Activated effector memory CD4-positive, alpha-beta T cell treated with anti-CD3 and anti-CD28 coated beads, Interleukin-2, amount 50 U/mL, for 16 hours (primary cell): ENCODE measurements at regions not wholly inside any gene's neighbourhood (a gene's known extent, or its start where the extent isn't known, plus 50 kb on each side); places are given as distances from the start of the nearest gene placed in this dataset.
A peak's percentile ranks its signal among the peaks of the same experiment; 100 is the strongest.

Experiments used
- DNase-seq: peaks from one replicate; pipeline ENCODE4 v3.0.0-alpha.2; 2020

DNA sequence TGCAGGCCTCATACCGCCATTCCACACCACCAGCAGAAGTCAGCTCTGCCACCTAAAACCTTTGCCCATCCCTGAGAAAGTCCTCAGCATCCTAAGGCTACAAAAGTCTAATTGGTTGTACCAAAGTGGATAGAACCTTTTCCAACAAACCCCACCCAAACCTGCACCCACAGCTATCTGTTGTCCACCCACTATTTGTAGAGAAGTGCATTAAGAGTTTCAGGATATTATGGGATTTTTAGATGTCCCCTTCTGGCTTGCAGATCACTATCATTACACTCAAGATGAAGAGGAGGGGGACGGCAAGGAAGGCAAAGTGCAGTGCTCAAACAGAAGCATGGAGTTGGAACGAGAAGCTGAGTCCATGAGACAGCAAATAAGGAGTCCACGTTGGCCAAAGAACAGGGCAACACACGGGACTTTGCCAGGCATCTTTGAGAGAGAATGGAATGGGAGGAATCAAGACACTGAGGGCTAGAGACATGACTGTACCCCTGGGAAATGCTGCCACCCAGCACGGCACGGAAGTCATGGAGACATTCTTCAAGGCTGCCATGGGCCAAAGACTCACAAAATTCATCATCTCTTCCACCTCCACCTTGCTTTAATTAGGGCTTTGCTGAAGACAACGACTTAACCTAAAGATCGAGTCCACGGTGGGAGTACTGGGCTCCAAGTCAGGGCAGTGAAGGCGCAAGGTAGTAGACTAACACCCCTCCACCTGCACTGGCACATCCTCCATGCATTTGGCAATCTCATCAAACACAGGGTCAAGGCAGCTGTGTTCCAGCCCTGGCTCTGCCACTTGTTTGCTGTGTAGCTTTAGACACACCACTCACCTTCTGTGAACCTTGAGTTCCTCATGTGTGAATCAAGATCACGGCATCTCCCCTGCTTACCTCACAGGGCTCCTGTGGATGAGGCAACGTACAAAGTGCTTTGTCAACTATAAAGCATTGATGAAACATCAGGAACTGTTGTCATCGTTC, 112.9 kb upstream of the TMEM45B start:
- no peak for DNase-seq

DNA sequence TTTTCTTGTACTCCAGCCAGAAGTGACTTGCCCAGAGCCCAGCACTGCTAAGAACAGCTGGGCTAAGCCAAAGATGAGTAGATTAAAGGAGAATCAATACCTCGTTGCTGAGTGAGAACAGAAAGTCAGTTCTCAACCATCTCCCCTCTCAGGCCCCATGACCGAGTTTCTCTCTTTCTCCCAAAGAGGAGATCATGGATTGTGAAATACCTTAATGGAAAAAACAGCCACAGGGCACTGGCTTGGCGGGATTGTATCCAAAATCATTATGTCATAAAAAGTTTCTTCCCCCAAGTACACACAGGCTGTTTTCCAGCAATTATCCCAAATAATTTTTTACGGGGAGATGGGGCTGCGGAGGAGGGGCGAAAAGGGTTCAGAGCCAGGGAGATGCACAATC, 111.8 kb upstream of the TMEM45B start:
- no peak for DNase-seq

DNA sequence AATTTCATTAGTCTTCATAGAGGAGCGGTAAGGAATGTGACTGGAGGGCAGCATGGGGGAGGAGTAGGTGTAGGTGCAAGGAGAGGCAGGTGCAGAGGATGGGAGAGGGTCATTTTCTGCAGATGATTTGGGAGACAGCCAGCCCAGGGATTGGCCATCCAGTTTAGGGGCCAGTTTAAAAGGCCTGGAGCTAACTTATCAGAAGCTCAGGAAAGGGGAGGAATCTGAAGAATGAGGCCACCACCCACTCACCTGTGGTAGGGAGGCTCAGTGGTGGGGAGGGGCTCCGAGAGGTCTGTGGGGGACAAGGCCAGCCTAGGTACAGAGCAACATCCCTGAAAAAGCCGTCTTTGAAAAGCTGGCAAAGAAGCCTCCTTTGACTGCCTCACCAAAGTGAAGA, 110.8 kb upstream of the TMEM45B start:
- DNase-seq = no peak

DNA sequence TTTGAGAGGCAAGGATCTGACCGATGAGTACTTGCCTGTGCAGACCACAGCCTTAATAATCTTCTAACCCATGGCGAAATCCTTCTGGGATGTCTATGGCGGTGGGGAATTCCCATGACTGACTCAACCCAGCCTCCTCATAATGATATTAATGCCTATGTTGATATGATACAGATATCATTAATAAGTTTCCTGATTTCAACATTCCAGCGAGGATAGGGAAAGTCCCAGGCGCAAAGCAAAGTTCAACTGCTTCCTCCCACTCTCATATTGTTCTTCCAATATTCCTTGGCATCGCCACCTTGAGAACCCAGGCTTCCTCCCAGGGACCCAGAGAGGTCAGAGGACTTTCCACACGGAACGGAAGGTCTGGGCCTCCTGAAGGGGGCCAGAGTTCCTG, 110.3 kb upstream of the TMEM45B start:
- no peak for DNase-seq

DNA sequence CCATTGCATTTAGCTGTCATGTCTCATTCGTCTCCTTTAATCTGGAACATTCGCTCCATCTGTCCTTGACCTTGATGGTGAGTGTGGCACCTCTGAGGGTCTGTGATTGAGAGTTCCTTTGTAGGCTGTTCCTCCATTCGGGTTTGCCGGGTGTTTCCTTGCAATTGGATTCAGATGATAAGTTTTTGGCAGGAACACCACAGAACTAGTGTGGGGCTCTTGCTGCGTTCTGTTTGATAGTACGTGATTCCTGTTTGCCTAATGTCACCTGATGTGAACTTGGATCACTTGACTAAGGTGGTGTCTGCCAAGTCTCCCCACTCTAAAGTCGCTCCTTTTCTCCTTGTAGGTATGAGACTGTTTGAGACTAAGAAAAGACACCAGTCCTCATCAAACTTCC, 109.7 kb upstream of the TMEM45B start:
- no peak for DNase-seq

DNA sequence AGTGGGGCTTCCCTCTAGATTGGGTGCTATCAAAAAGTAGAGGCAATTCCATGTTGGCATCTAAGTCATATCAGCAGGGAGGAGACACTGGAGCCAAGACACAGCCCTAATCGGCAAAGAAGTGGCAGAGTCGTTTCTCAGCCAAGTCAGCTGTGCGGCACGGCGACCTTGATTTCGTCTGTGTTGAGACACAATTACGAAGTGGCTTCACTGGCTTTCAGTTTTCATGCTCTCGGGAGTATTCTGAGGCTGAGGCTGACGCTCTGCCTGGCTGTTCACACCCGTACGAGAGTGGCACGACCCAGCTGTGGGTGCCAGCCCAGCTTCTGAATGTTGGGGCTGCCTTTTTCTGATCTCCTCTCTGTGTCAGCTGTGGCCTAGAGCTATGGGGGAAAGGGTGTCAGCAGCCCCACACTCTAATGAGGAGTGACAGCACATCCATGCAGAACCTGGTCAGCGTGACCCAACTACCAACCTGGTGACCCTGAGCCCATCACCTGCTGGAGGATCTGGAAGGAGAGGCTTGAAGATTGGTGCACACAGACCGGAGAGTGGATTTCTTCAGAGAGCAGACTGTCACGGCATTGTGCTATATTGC, 105.7 kb upstream of the TMEM45B start:
- DNase-seq = peak; percentile 53

DNA sequence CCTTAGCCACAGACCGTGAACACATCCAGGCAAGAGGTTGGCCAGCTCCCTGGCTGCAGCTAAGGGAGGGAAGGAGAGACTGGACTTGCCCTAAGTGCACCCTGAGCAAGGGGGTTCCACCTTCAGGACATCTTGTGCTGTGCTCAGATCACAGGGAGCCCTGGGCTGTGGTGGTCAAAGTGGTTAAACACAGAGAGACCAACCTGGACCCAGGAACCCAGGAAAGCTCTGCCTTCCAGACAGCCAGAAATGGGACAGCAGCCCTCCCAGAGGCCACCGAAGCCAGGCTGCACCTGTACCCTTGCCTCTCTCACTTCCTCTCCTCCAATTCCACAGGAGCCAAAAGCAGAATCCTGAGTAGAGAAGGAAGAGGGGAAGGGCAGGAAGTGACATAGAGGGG, 105.2 kb upstream of the TMEM45B start:
- DNase-seq = peak; percentile 27

DNA sequence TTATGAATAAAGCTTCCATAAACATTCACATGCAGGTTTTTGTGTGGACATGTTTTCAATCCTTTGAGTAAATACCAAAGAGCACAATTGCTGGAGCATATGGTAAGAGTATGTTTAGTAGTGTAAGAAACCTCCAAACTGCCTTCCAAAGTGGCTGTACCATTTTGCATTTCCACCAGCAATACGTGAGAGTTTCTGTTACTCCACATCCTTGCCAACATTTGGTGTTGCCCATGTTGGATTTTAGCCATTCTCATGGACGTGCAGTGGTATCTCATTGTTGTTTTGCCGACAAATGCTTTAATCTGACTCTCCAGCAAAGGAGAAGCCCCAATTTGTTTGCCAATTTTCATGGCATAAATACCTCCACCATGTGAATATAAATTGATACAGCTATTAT, 103.9 kb upstream of the TMEM45B start:
- DNase-seq = no peak

DNA sequence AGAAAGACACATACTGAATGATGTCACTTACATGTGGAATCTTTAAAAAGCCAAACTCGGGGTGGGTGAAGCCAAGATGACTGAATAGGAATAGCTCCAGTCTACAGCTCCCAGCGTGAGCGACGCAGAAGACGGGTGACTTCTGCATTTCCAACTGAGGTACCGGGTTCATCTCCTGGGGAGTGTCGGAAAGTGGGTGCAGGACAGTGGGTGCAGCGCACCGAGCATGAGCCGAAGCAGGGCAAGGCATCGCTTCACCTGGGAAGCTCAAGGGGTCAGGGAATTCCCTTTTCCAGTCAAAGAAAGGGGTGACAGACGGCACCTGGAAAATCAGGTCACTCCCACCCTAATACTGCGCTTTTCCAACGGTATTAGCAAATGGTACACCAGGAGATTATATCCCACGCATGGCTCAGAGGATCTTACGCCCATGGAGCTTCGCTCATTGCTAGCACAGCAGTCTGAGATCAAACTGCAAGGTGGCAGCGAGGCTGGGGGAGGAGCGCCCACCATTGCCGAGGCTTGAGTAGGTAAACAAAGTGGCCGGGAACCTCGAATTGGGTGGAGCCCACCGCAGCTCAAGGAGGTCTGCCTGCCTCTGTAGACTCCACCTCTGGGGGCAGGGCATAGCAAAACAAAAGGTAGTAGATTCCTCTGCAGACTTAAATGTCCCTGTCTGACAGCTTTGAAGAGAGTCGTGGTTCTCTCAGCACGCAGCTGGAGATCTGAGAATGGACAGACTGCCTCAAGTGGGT, 103.0 kb upstream of the TMEM45B start:
- peak; percentile 30 for DNase-seq

DNA sequence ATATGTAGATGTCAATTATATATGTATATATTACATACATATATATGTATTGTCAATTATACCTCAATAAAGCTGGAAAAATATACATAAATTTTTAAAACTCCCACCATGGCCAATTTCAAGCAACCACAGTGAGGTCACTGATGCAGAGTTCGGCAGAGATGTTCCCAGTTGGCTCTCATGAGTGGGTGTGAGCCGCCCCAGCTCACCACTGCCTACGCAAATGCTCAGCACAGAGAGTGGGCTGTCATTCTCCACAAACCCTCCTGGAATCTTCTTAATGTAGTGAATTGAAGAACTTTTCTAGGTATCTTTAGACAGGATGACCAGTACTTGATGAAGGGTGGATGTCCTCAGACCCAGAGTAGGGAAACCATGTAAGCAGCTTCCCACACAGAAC, 96.6 kb upstream of the TMEM45B start:
- no peak for DNase-seq

DNA sequence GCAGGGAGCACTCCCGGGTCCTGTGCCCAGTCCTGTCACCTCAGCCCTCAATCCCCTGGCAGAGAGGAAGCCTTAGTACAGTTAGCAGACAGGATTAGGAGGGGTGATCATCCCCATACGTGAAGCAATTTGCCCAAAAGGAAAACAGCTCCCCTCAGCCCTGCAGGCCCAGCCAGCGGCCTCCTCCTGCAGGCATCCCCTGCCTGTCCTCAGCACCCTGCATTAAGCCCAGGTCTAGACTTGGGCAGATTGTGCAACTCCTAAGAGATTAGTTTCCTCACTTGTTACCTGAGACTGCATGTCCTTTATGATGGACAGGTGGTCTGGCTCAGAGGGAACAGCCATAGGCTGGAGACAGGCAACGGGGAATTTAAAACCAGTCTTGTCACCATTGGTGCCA, 95.5 kb upstream of the TMEM45B start:
- DNase-seq = no peak

DNA sequence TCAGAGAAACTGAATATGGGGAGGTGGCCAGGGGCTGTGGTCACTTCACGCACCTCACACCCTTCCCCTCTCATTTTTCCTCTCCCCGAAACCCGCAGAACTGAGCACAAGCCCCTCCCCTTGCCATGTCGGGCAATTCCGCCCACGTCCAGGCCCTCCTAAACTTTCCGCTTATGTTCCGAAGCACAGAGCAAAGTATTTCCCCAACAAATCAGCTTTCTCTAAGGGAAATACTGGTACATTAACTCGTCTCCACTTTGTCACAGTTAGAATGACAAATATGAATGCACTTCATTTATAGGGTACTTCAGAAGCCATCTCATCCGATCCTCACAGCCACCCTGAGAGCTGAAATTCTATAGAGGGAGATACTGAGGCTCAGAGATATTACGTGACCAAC, 94.7 kb upstream of the TMEM45B start:
- no peak for DNase-seq

DNA sequence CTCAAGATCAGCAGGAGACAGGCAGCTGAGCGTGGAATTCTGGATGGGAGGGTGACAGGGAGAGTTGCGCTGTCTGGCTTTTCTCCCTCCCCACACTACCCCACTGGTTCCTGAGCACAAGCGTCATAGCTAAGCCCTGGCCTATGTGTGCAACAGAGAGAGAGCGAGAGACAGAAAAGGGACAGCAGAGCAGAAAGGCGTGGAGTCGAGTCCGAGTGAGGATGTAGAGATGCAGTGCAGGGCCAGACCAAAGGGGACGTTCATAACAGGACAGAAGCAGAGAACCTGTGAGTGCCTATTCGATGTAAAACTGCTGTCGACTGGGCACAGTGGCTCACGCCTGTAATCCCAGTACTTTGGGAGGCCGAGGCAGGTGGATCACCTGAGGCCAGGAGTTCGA, 94.0 kb upstream of the TMEM45B start:
- DNase-seq = no peak

DNA sequence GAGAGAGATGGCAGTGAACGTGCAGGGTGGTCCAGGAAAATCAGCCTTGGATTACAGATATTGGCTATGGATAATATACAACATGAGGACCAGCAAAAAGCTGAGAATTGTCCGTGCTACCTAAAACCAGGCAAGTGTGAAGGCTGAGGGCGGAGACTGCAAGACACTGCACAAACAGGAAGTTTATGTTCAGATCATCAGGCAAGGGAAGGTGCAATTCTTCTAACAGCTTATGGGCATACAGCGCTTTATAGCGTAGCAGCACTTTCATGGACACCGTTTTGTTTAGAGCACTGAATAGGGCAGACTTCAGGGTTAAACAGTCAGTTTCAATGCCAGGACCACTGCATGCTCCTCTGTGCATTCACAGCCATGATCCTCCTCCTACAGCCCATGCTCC, 93.1 kb upstream of the TMEM45B start:
- no peak for DNase-seq

DNA sequence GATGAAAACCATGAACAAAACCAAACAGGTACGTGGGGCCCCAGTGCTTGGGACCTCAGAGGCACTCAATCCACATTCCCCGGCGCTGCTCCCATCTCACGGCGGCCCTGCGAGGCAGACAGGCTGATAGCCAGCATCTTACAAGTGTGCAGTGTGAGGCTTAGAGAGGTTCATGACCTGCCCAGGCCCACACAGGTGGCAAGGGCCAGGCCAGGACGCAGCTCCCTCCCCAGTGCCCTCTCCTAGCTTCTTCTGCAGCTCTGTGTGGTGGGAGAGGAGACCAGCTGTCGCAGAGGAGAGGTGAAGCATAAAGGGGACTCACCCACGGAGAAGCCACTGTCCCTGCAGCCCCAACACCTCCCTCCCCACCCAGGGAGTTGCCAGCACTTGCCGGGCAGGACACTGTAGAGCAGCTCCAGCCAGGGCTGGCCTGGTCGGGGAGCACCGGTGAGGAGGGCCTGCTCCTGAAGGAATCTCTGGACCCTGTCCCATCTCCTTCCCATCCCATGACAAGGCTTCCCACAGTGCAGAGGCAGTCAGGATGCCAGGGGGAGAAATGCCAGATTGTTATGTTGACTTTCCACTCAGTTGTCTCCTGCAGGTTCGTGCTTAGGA, 92.4 kb upstream of the TMEM45B start:
- no peak for DNase-seq

DNA sequence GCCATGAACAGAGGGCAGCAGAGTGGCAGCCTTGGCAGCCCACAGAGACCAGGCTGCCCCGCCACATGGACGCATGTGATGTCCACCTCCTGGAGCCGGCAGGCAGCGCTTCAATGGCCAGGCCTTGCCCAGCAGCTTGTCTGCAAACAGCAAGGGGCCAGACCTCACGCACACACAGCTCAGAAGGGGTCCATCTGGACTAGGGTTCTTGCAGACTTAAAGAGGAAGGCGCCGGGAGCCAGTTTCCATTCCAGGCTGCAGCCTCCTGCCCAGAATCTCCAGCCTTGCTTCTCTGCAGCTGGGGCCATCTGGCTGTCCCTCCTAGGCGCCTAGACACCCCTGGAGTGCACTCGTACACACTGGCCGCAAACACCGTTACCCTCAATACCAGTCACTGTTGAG, 91.9 kb upstream of the TMEM45B start:
- no peak for DNase-seq

DNA sequence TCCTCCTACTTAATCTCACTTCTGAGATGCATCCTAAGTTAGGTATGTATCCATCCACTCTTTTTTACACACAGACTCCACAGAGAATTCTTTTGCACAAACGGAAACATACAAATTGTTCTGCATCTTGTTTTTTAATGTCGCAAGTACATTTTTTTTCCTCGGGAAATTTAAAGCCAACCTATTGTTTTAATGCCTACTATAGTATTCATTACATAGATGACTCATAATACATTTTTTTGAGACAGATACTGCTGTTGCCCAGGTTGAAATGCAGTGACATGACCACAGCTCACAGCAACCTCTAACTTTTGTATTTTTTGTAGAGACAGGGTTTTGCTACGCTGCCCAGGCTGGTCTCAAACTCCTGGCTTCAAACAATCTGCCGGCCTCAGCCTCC, 90.8 kb upstream of the TMEM45B start:
- no peak for DNase-seq

DNA sequence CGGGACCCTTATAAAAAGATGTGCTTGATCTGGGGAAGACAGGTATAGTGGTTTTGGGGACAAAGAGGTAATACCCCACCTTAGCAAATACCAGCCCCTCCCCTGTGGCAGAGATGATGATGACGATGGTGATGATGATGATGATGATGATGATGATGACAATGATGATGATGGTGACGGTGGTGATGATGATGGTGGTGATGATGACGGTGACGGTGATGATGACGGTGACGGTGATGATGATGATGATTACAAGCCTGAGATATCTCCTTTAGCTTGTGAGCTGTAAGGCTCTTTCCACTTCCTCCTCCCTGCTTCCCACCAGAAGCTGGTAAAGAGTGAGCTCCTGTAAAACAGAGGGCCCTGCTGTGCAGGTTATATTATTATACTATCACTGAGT, 89.5 kb upstream of the TMEM45B start:
- no peak for DNase-seq

DNA sequence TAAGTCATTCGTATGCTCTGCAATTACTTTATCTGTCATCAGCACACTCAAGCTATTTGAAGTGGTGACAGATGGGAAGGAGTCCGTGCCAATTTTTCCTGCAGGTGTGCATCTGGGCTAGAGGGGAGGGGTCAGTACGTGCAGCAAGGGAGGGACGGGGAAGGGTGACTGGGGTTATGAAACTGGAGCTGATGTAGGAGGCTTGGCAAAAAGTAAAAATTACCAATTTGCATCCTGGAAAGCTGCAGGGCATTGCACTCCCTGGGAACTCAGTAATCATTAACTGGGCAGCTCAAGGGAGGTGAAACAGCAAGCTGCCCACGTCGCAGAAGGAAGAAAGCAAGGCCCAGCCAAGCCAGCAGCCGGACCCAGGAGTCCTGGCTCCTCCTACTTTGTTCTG, 87.1 kb upstream of the TMEM45B start:
- DNase-seq = no peak

DNA sequence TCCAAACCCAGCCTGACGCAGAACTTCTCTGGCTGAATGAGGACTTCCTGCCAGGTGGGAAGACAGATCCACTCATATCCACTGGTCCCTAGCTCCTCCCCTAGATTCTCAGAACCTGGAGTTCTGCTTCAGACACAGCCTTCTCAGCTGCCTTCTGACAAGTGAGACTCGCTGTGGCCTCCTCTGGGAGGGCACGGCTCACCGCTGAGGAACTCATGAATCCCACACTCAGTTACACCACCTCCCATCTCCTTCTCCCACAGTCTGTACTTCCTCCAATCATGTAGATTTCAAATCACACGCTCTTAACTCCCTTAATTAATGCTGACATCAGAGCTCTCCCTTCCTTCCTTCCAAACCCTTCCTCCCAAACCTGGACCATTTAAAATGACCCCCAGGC, 86.4 kb upstream of the TMEM45B start:
- DNase-seq = no peak

DNA sequence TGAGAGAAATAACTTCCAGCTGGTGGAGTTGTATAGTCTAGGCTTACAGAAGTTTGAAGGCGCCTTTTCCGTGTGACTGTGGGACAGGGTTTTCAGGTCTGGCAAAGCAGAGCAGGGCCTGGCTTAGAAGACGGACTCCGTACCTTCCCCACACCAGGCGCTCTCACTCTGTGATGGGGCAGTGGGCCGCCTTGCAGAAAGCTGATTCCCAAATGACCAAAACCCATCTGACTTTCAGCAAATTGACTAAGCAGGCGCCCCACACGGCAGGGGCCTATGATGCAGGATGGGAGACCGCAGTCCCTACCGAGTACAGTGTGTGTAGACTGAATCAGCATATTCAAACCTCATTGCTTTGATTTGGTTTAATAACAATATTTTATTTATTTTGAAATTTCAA, 85.8 kb upstream of the TMEM45B start:
- no peak for DNase-seq

DNA sequence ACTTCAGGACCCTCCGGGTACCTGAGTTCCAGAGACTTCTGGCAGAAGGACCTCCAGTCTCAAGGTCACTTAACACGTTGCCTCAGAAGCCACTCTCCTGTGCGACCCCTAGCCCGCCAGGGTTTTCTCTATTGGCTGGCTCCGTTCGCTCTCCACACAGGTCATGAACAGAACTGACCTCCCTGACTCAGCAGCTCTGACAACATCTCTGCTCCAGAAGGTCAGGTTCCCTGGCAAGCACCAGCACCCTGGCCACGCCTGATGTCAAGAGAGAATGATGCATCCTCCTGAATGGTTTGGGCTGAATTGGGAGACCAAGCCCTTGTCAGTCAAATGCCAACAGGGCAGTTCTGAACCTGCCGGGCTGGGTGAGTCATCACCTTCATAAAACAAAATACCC, 84.3 kb upstream of the TMEM45B start:
- no peak for DNase-seq

DNA sequence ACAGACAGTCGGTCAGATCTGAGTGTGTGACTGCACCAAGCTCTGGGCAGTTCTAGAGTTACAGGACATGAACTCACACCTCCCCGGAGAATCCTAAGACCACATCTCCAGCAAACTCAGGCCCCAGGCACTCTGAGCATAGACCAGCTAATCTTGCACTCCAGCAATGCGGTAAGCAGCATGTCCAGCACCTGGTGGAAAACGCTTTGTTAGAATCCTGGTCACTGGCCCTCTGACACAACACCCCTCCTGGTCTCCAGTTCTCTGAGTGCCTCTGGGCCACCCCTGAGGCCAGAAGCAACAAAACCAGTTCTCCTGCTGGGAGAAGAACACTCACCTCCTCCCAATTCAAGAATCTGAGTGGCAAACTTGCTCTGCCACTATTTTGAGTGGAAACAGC, 82.7 kb upstream of the TMEM45B start:
- no peak for DNase-seq
